Endothelial cell (in vitro differentiated cells): ENCODE measurements at regions not wholly inside any gene's neighbourhood (a gene's known extent, or its start where the extent isn't known, plus 50 kb on each side); places are given as distances from the start of the nearest gene placed in this dataset.

Experiments
- DNase-seq: peaks from one replicate; pipeline ENCODE4 v3.0.0; 2021; ENCODE audit warnings: low spot score
- H3K27ac Mint-ChIP-seq: one replicate; pipeline ENCODE4 v1.8.0; 2021; ENCODE audit warnings: mixed read lengths, inconsistent platforms; ENCODE audit not compliant: unreplicated experiment
- H3K27me3 Mint-ChIP-seq: one replicate; pipeline ENCODE4 v1.8.0; 2021; ENCODE audit warnings: mild to moderate bottlenecking, moderate library complexity, mixed read lengths, inconsistent platforms; ENCODE audit not compliant: unreplicated experiment
- H3K36me3 Mint-ChIP-seq: one replicate; pipeline ENCODE4 v1.8.0; 2021; ENCODE audit warnings: mild to moderate bottlenecking, low read depth, mixed read lengths, inconsistent platforms; ENCODE audit not compliant: unreplicated experiment
- H3K4me1 Mint-ChIP-seq: one replicate; pipeline ENCODE4 v1.8.0; 2021; ENCODE audit warnings: mild to moderate bottlenecking, mixed read lengths, inconsistent platforms; ENCODE audit not compliant: unreplicated experiment
- H3K4me3 Mint-ChIP-seq: one replicate; pipeline ENCODE4 v1.8.0; 2021; ENCODE audit warnings: mild to moderate bottlenecking, mixed read lengths, inconsistent platforms; ENCODE audit not compliant: unreplicated experiment
- H3K9me3 Mint-ChIP-seq: one replicate; pipeline ENCODE4 v1.8.0; 2021; ENCODE audit warnings: mixed read lengths, inconsistent platforms; ENCODE audit not compliant: unreplicated experiment
- CTCF ChIP-seq: fragments of 200-600 bp; sonication (generic); IDR thresholded peaks from one replicate; pipeline ENCODE4 v1.5.0; 2021; ENCODE audit warnings: antibody characterized with exemption; ENCODE audit not compliant: unreplicated experiment

DNA sequence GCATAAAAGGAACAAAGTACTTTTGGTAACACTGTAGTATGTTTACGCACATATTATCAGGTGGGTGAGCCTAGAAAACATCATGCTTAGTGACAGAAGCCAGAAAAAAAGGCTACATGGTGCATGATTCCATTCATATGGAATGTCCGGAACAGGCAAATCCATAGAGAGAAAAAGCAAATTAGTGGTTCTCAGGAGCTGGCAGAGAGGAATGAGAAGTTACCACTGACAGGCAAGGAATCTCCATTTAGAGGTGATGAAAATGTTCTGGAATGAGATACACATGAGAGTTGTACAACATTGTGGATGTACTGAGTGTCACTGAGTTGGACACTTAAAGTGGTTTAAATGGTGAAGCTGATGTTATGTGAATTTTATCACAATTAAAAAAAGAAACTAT, 976.9 kb downstream of the NLGN4Y start:
- no peak overlapping the region for H3K4me3 Mint-ChIP-seq
- no peaks in the 10 kb centered on the region for H3K9me3 Mint-ChIP-seq
- H3K27me3 Mint-ChIP-seq: no peaks in the 10 kb centered on the region
- no peak for DNase-seq
- H3K27ac Mint-ChIP-seq: no peak overlapping the region
- H3K36me3 Mint-ChIP-seq: no peaks in the 10 kb centered on the region
- TF ChIP-seq CTCF: no peak
- H3K4me1 Mint-ChIP-seq: no peaks in the 10 kb centered on the region

DNA sequence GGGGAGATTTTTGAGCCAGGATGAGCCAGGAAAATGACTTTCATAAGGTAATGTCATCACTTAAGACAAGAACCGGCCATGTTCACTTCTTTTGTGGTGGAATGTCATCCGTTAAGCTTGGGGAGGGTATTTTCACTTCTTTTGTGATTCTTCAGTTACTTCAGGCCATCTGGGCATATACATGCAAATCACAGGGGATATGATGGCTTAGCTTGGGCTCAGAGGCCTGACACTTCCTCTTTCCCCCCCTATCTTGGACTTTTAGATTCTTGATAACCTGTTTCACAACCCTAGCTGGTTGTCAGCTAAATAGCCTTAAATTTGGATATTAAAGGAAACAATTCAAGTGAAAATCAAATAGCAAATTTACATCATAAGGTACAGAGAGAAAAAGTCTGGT, 986.0 kb downstream of the NLGN4Y start:
- no peak overlapping the region for H3K27ac Mint-ChIP-seq

DNA sequence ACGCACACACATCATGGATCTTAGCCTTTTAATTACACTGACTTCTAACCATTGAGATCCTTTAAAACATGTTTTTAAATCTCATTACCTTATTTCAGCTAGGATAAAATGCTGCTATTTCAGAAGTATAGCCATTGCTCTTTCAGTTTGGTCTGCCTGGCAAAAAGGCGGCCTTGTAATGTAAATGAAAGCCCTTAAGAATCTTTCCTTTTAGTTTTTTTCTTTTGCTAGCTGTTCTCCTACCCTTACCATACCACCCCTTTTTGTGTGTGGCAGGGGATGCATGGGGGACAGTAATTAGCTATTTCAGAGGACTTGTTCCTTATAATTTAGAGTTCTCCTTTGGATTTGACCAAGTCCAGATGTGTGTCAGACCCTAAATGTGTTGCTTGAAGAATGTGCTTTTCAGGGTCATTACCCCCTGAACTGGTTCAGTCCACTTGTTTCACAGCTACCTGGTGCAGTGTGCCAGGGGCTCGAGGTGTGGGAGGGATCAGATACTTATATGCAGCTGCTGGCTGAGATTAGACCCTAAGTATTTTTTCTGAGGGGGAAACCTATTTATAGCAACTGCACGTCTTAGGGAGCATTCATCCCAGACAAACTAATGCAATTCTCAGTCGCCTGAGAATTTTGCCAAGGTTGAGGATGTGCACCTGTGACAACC, 986.8 kb downstream of the NLGN4Y start:
- H3K27me3 Mint-ChIP-seq: peaks cover 2% of the 10 kb centered on the region
- no peaks in the 10 kb centered on the region for H3K4me1 Mint-ChIP-seq
- no peak overlapping the region for H3K4me3 Mint-ChIP-seq
- no peak overlapping the region for H3K27ac Mint-ChIP-seq
- no peak for DNase-seq
- no peaks in the 10 kb centered on the region for H3K9me3 Mint-ChIP-seq
- peaks cover 1% of the 10 kb centered on the region for H3K36me3 Mint-ChIP-seq
- TF ChIP-seq CTCF: no peak

More for the DNA sequence above, 986.0 kb downstream of the NLGN4Y start:
- Mint-ChIP-seq H3K4me3 (no peak overlapping the region), H3K9me3 (no peaks in the 10 kb centered on the region), H3K4me1 (no peaks in the 10 kb centered on the region), H3K36me3 (no peaks in the 10 kb centered on the region), H3K27me3 (peaks cover 2% of the 10 kb centered on the region)
- TF ChIP-seq CTCF: no peak
- no peak for DNase-seq

GRCh38 chrY:15535131-15535530, 1010.8 kb downstream of the NLGN4Y start:
- Mint-ChIP-seq H3K4me1 (peaks cover 5% of the 10 kb centered on the region), H3K27me3 (no peaks in the 10 kb centered on the region), H3K27ac (no peak overlapping the region), H3K9me3 (no peaks in the 10 kb centered on the region), H3K4me3 (no peak overlapping the region), H3K36me3 (no peaks in the 10 kb centered on the region)
- DNase-seq: no peak
- no peak for TF ChIP-seq CTCF

- Mint-ChIP-seq H3K9me3 (no peaks in the 10 kb centered on the region), H3K27ac (no peak overlapping the region), H3K36me3 (no peaks in the 10 kb centered on the region), H3K27me3 (no peaks in the 10 kb centered on the region), H3K4me1 (peaks cover 5% of the 10 kb centered on the region), H3K4me3 (no peak overlapping the region)
- TF ChIP-seq CTCF: no peak
- no peak for DNase-seq
These were observed 1011.6 kb downstream of the NLGN4Y start for GRCh38 chrY:15535784-15536511.
